DOHH2 (cell line): ENCODE measurements at regions not wholly inside any gene's neighbourhood (a gene's known extent, or its start where the extent isn't known, plus 50 kb on each side); places are given as distances from the start of the nearest gene placed in this dataset.

Experiments used
- EZH2phosphoT487 ChIP-seq: fragments of 200-600 bp; sonication (generic); IDR thresholded peaks from 2 replicates; pipeline ENCODE4 v1.6.1; 2017; ENCODE audit warnings: borderline replicate concordance, mild to moderate bottlenecking, antibody characterized with exemption, low read length, moderate library complexity, mixed read lengths
- TF ChIP-seq, protein P1 (sequence below): fragments of 200-600 bp; sonication (generic); IDR thresholded peaks from one replicate; pipeline ENCODE4 v1.5.1; 2014; ENCODE audit warnings: antibody characterized with exemption, mild to moderate bottlenecking, low read depth, low read length; ENCODE audit not compliant: poor library complexity, severe bottlenecking

DNA sequence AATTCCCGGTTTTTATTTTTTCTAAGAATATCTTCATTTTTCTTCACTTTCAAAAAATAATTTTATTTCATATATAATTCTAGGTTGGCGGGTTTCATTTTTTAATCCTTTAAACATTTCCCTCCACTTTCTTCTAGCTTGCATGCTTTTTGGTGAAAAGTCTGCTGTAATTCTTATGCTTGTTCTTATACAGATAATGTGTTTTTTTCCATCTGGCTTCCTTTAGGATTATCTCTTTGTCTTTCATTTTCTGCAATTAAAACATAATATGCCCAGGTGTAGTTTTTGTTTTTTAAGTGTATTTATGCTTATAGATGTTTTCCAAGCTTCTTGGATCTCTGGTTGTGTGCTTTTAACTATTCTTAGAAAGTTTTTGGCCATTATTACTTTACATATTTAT lies 341.3 kb upstream of the SEMA3C start:
- TF ChIP-seq, protein P1, sequence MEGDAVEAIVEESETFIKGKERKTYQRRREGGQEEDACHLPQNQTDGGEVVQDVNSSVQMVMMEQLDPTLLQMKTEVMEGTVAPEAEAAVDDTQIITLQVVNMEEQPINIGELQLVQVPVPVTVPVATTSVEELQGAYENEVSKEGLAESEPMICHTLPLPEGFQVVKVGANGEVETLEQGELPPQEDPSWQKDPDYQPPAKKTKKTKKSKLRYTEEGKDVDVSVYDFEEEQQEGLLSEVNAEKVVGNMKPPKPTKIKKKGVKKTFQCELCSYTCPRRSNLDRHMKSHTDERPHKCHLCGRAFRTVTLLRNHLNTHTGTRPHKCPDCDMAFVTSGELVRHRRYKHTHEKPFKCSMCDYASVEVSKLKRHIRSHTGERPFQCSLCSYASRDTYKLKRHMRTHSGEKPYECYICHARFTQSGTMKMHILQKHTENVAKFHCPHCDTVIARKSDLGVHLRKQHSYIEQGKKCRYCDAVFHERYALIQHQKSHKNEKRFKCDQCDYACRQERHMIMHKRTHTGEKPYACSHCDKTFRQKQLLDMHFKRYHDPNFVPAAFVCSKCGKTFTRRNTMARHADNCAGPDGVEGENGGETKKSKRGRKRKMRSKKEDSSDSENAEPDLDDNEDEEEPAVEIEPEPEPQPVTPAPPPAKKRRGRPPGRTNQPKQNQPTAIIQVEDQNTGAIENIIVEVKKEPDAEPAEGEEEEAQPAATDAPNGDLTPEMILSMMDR = no peak
- TF ChIP-seq EZH2phosphoT487 = no peak
